ENCODE measurements at regions not wholly inside any gene's neighbourhood (a gene's known extent, or its start where the extent isn't known, plus 50 kb on each side); places are given as distances from the start of the nearest gene placed in this dataset.

DNA sequence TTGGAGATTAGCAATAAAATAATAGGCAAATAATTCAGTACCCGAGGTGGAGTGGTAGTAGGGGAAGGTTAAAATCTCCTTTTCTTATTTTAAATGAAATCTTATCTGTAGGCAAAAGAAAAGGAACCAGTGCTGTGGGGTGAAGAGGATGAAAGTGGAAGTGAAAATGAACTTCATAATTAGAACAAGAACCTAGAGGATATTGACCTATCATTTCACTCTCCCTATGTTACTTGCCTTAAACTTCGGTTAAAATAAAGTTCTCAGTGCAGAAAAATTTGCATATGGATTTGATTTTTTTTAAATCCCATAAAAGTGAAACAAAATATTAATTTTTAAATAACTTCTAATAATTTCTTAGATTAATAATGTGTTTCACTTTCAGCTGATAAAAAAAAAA, 1094.9 kb upstream of the C9orf72 start:
- TF ChIP-seq RAD21 (IDR thresholded peaks at IDR 0.05; ENCODE audit: low read depth): no peak
- TF ChIP-seq EZH2 (IDR thresholded peaks at IDR 0.05): no peak
- TF ChIP-seq, protein P1, sequence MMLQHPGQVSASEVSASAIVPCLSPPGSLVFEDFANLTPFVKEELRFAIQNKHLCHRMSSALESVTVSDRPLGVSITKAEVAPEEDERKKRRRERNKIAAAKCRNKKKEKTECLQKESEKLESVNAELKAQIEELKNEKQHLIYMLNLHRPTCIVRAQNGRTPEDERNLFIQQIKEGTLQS (IDR thresholded peaks at IDR 0.05): no peak
- TF ChIP-seq ZNF274 (IDR thresholded peaks at IDR 0.05; ENCODE audit: low read depth, low read length): no peak
- TF ChIP-seq POLR2A (IDR thresholded peaks at IDR 0.05; ENCODE audit: borderline replicate concordance, extremely low read depth, insufficient read depth, insufficient read length): no peak
- TF ChIP-seq, protein P2, sequence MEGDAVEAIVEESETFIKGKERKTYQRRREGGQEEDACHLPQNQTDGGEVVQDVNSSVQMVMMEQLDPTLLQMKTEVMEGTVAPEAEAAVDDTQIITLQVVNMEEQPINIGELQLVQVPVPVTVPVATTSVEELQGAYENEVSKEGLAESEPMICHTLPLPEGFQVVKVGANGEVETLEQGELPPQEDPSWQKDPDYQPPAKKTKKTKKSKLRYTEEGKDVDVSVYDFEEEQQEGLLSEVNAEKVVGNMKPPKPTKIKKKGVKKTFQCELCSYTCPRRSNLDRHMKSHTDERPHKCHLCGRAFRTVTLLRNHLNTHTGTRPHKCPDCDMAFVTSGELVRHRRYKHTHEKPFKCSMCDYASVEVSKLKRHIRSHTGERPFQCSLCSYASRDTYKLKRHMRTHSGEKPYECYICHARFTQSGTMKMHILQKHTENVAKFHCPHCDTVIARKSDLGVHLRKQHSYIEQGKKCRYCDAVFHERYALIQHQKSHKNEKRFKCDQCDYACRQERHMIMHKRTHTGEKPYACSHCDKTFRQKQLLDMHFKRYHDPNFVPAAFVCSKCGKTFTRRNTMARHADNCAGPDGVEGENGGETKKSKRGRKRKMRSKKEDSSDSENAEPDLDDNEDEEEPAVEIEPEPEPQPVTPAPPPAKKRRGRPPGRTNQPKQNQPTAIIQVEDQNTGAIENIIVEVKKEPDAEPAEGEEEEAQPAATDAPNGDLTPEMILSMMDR (IDR thresholded peaks at IDR 0.05 in 2 of 3, conservative IDR thresholded peaks at IDR 0.05 in 1 of 3; ENCODE audit: borderline replicate concordance in 1 of 3, insufficient read depth in 1 of 3, low read depth in 2 of 3, low read length in 2 of 3): no peak
- no peak for TF ChIP-seq SIN3A (IDR thresholded peaks at IDR 0.05; ENCODE audit: low read depth)
- TF ChIP-seq EGR1 (IDR thresholded peaks at IDR 0.05; ENCODE audit: low read depth): no peak
- no peak for TF ChIP-seq POLR2AphosphoS5 (IDR thresholded peaks at IDR 0.05; ENCODE audit: low read depth, low read length)
